ENCODE measurements at regions not wholly inside any gene's neighbourhood (a gene's known extent, or its start where the extent isn't known, plus 50 kb on each side); places are given as distances from the start of the nearest gene placed in this dataset.

DNA sequence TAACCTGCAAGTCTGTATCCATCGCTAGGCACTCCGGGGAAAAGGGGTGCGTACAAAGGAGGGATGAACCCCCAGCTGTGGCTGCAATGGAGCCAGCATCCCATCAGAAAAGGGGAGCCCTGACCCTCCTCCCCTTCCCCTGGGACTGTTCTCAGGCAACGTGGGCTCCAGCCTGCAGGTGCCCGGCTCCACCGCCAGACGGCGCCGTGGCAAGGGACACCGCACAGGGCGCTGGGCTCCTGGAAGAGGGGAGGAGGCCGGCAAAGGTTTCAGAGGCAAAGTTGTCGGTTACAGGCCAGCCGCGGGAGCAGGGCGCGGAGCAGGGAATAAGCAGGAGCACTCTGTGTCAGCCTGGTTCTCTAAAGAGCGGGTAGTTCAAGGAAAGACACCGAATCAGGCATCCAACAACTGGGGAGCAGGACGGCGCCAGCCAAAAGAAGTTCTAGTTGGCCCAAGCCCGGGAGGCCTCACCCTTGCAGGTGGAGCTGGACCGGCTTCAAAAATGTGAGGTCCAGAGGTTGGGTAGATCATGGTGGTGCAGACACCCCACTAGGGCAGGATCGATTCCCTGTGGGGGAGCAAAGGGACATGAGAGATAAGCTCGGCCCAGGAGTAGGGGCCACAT, 53.0 kb upstream of the ATP12A start:
- TF ChIP-seq, protein P1, sequence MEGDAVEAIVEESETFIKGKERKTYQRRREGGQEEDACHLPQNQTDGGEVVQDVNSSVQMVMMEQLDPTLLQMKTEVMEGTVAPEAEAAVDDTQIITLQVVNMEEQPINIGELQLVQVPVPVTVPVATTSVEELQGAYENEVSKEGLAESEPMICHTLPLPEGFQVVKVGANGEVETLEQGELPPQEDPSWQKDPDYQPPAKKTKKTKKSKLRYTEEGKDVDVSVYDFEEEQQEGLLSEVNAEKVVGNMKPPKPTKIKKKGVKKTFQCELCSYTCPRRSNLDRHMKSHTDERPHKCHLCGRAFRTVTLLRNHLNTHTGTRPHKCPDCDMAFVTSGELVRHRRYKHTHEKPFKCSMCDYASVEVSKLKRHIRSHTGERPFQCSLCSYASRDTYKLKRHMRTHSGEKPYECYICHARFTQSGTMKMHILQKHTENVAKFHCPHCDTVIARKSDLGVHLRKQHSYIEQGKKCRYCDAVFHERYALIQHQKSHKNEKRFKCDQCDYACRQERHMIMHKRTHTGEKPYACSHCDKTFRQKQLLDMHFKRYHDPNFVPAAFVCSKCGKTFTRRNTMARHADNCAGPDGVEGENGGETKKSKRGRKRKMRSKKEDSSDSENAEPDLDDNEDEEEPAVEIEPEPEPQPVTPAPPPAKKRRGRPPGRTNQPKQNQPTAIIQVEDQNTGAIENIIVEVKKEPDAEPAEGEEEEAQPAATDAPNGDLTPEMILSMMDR (IDR thresholded peaks at IDR 0.05), result peak in 4 of 5 experiments; percentile 10 to 23 (median 14)
- no peak for TF ChIP-seq EP300 (IDR thresholded peaks at IDR 0.05)
